ENCODE measurements at regions not wholly inside any gene's neighbourhood (a gene's known extent, or its start where the extent isn't known, plus 50 kb on each side); places are given as distances from the start of the nearest gene placed in this dataset.

- TF ChIP-seq, protein P1, sequence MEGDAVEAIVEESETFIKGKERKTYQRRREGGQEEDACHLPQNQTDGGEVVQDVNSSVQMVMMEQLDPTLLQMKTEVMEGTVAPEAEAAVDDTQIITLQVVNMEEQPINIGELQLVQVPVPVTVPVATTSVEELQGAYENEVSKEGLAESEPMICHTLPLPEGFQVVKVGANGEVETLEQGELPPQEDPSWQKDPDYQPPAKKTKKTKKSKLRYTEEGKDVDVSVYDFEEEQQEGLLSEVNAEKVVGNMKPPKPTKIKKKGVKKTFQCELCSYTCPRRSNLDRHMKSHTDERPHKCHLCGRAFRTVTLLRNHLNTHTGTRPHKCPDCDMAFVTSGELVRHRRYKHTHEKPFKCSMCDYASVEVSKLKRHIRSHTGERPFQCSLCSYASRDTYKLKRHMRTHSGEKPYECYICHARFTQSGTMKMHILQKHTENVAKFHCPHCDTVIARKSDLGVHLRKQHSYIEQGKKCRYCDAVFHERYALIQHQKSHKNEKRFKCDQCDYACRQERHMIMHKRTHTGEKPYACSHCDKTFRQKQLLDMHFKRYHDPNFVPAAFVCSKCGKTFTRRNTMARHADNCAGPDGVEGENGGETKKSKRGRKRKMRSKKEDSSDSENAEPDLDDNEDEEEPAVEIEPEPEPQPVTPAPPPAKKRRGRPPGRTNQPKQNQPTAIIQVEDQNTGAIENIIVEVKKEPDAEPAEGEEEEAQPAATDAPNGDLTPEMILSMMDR (IDR thresholded peaks at IDR 0.05; ENCODE audit: low read depth, low read length, missing control alignments) = no peak
- H3K4me3 ChIP-seq (ENCODE audit: low read depth, low read length) = no peak overlapping the region
- in situ Hi-C loops (cut with HindIII; ENCODE audit: low sequenced_read_pairs) = no loop called here
- DNase-seq (ENCODE audit: low read depth) = no peak
Observed at GRCh38 chr5:167319243-167319642, 972.2 kb upstream of the WWC1 start.

DNA sequence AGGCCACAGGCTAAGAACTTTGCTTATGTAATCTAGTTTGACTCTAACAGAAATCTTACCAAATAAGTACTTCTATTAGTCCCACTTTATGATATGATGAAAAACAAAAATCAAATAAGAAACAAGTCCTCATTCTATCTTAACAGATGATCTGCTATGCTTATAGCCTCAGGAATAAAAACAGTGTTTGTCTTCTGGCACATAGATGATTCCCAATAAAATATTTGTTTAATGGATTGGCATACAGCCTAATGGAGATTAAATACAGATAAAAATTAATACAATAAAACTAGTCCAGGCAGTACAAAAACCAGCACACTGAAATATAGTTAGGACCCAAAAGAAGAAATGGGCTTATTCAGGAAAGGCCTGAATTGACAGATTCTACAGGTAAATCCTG lies 971.4 kb upstream of the WWC1 start:
- TF ChIP-seq, protein P1 (IDR thresholded peaks at IDR 0.05; ENCODE audit: low read depth, low read length, missing control alignments) = no peak
- DNase-seq (ENCODE audit: low read depth) = no peak
- in situ Hi-C loops (cut with HindIII; ENCODE audit: low sequenced_read_pairs) = no loop called here
- H3K4me3 ChIP-seq (ENCODE audit: low read depth, low read length) = no peak overlapping the region

DNA sequence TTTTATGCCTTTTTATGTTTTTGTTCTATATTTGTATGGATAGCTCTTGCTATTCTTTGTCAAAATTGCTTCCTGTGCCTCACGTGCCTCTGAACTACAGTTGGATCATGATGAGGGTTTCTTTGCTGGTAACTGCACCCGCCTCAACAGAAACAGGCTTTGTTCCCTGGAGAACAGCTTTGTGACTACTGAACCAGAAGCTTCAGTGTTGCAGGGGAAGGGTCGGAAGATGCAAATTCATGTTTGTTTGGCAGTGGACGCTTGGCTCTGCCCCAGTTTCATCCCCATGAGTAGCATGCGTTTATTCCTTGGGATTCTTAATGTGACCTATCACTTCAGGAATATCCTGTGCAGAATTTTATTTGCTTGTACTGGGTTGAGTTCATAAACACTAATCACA lies 959.1 kb upstream of the WWC1 start:
- no peak overlapping the region for H3K4me3 ChIP-seq (ENCODE audit: low read depth, low read length)
- TF ChIP-seq, protein P1 (IDR thresholded peaks at IDR 0.05; ENCODE audit: low read depth, low read length, missing control alignments) = no peak
- DNase-seq (ENCODE audit: low read depth) = no peak
- in situ Hi-C loops (cut with HindIII; ENCODE audit: low sequenced_read_pairs) = no loop called here

GRCh38 chr5:167336161-167336560 lies 955.3 kb upstream of the WWC1 start:
- in situ Hi-C loops (cut with HindIII; ENCODE audit: low sequenced_read_pairs) = no loop called here
- TF ChIP-seq, protein P1 (IDR thresholded peaks at IDR 0.05; ENCODE audit: low read depth, low read length, missing control alignments) = no peak
- DNase-seq (ENCODE audit: low read depth) = no peak
- H3K4me3 ChIP-seq (ENCODE audit: low read depth, low read length) = no peak overlapping the region

DNA sequence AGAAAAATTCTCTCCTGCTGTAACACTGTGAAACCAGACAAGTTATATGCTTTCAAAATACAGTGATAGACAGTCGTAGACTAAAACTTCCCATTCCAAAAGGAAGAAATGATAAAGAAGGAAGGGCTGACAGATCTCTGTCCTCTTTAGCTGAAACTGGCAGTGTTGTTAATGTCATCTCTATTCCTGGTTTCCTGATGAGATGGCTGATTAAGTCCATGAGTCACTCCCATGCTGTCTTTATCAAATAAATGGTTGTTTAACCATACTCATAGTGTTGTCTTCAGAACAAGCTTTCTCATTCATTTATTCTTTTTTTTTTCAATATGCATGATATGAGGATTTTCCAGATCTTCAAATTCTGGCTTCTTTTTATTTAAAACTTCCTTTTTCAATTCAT lies 952.2 kb upstream of the WWC1 start:
- no peak for DNase-seq (ENCODE audit: low read depth)
- no peak overlapping the region for H3K4me3 ChIP-seq (ENCODE audit: low read depth, low read length)
- in situ Hi-C loops (cut with HindIII; ENCODE audit: low sequenced_read_pairs) = no loop called here
- TF ChIP-seq, protein P1 (IDR thresholded peaks at IDR 0.05; ENCODE audit: low read depth, low read length, missing control alignments) = no peak

- no peak overlapping the region for H3K4me3 ChIP-seq (ENCODE audit: low read depth, low read length)
- DNase-seq (ENCODE audit: low read depth) = no peak
- TF ChIP-seq, protein P1 (IDR thresholded peaks at IDR 0.05; ENCODE audit: low read depth, low read length, missing control alignments) = no peak
- in situ Hi-C loops (cut with HindIII; ENCODE audit: low sequenced_read_pairs) = no loop called here
Observed at GRCh38 chr5:167346461-167346860, 945.0 kb upstream of the WWC1 start.

Measured in astrocyte of the cerebellum (primary cell).